ENCODE measurements at regions not wholly inside any gene's neighbourhood (a gene's known extent, or its start where the extent isn't known, plus 50 kb on each side); places are given as distances from the start of the nearest gene placed in this dataset.

DNA sequence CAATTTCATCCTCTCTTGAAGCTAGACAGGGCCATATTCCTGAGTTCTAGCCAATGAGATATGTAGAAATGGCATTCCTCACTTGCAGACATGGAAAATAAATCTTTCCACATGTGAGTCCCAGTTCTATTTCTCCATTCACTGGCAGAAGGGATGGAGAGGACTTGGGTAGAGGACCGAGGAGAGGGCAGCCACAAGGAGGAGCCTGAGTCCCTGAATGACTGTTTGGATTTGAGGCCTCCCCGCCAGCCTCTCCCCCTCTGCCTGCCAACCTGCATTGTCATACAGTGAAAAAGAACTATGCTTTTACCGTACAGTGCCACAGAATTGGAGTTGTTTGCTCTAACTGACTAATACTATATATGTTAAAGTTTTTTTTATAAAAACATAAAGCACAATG is 583.0 kb upstream of the WWC1 start:
- DNase-seq (ENCODE audit: low read depth), result no peak

DNA sequence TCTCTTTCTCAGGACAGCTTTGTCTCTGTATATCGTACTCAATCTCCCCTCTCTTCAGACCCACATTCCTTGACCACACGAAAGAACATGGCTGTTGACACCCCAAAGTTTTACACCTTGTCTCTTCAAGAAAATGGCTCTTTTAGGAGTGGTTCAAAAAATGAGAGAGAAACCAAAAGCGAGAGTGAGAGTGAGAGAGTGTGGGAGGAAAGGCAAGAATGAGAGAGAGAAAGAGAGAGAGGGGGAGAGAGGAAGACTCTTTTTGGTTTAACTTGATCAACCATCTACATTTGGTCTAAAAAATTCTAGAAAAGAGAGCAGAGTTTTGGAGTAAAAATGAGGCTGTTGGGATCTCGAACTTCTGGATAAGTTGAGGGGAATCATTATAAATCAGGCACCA is 581.8 kb upstream of the WWC1 start:
- no peak for DNase-seq (ENCODE audit: low read depth)
- no peak overlapping the region for H3K4me3 ChIP-seq (ENCODE audit: low read depth, low read length)
- no peak for TF ChIP-seq CTCF (IDR thresholded peaks at IDR 0.05; ENCODE audit: insufficient read depth, low read length)

More for the DNA sequence above, 583.0 kb upstream of the WWC1 start:
- TF ChIP-seq CTCF (IDR thresholded peaks at IDR 0.05; ENCODE audit: insufficient read depth, low read length), result no peak
- H3K4me3 ChIP-seq (ENCODE audit: low read depth, low read length), result no peak overlapping the region

DNA sequence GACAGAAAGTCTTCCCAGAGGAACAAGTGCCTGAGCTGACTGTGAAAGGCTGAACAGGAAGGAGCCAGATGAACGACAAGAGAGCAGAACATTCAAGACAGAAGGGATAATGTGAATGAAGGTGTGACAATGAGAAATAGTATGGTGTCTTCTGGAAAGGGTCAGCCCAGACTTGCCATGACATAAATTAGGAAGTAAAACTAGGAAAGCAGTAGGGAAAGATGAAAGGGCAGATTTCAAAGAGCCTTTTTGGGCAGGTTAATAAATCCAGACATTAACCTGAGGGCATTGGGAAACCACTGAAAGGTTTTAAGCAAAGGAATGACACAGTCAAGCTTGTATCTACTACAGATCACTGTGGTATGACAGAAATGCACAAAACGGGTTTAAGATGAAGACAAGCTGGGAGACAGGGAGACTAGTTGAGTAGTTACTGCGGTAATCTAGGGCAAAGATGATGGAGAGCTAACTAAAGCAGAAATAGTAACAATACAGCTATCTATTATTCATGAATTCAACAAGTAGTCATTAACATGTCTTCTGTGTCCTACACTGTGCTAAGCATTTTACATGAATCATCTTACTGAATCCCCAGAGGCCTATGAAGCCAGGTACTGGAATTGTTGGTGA is 580.9 kb upstream of the WWC1 start:
- DNase-seq (ENCODE audit: low read depth), result no peak
- no peak overlapping the region for H3K4me3 ChIP-seq (ENCODE audit: low read depth, low read length)
- TF ChIP-seq CTCF (IDR thresholded peaks at IDR 0.05; ENCODE audit: insufficient read depth, low read length), result no peak

GRCh38 chr5:167712986-167713585 is 578.4 kb upstream of the WWC1 start:
- H3K4me3 ChIP-seq (ENCODE audit: low read depth, low read length), result no peak overlapping the region
- no peak for DNase-seq (ENCODE audit: low read depth)
- TF ChIP-seq CTCF (IDR thresholded peaks at IDR 0.05; ENCODE audit: insufficient read depth, low read length), result no peak

DNA sequence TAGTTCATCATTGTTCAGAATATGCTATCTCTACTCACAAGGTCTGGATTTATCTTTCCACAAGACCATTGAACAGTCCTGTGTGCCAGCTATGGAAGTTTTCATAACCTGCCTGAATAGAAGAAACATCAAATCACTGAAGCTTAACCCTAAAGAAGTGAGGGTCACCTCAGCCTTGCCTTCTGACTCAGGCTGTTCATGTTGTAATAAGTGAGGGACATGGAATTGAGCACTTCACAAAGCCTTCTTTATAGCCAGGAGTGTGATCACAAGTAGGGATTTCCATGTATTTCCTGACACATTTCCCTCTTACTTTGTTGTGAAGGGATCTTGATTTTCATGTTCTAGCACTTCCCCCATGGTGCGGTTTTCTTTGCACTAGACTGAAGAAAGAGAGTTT is 577.5 kb upstream of the WWC1 start:
- TF ChIP-seq CTCF (IDR thresholded peaks at IDR 0.05; ENCODE audit: insufficient read depth, low read length), result no peak
- DNase-seq (ENCODE audit: low read depth), result no peak

GRCh38 chr5:167716126-167716775 is 575.2 kb upstream of the WWC1 start:
- H3K4me3 ChIP-seq (ENCODE audit: low read depth, low read length), result no peak overlapping the region
- no peak for TF ChIP-seq CTCF (IDR thresholded peaks at IDR 0.05; ENCODE audit: insufficient read depth, low read length)
- no peak for DNase-seq (ENCODE audit: low read depth)

More for the DNA sequence above, 577.5 kb upstream of the WWC1 start:
- H3K4me3 ChIP-seq (ENCODE audit: low read depth, low read length), result no peak overlapping the region
